ENCODE measurements at regions not wholly inside any gene's neighbourhood (a gene's known extent, or its start where the extent isn't known, plus 50 kb on each side); places are given as distances from the start of the nearest gene placed in this dataset.

GRCh38 chr6:94424692-94425091 lies 1005.3 kb upstream of the EPHA7 start:
- intact Hi-C loops (cut with DNase I; ENCODE audit: low total_unique reads) = no loop called here
- DNase-seq = no peak
- no peaks in the 10 kb centered on the region for H3K4me1 ChIP-seq

GRCh38 chr6:94417363-94417762 lies 998.0 kb upstream of the EPHA7 start:
- no peak for DNase-seq
- H3K36me3 ChIP-seq = no peaks in the 10 kb centered on the region
- TF ChIP-seq POLR2AphosphoS5 (IDR thresholded peaks at IDR 0.05) (no peak), POLR2A (IDR thresholded peaks at IDR 0.05) (no peak), EP300 (IDR thresholded peaks at IDR 0.05) (no peak), CTCF (IDR thresholded peaks at IDR 0.05) (no peak)
- H3K4me3 ChIP-seq = no peak overlapping the region
- H3K27ac ChIP-seq = no peak overlapping the region
- intact Hi-C loops (cut with DNase I; ENCODE audit: low total_unique reads) = no loop called here
- H3K9me3 ChIP-seq = no peaks in the 10 kb centered on the region
- no peaks in the 10 kb centered on the region for H3K4me1 ChIP-seq
- 68 to 87% (median 76%) methylated on average over 1 of the region's 1 CpG for WGBS, 5 donors
- no peaks in the 10 kb centered on the region for H3K27me3 ChIP-seq

More at GRCh38 chr6:94424692-94425091, 1005.3 kb upstream of the EPHA7 start:
- no peaks in the 10 kb centered on the region for H3K36me3 ChIP-seq
- H3K9me3 ChIP-seq = peaks cover 0 to 17% (median 5%) of the 10 kb centered on the region in 4 donors
- no peak overlapping the region for H3K27ac ChIP-seq
- no peak overlapping the region for H3K4me3 ChIP-seq
- H3K27me3 ChIP-seq = no peaks in the 10 kb centered on the region
- TF ChIP-seq EP300 (IDR thresholded peaks at IDR 0.05) (no peak), POLR2AphosphoS5 (IDR thresholded peaks at IDR 0.05) (no peak), CTCF (IDR thresholded peaks at IDR 0.05) (no peak), POLR2A (IDR thresholded peaks at IDR 0.05) (no peak)

GRCh38 chr6:94414041-94414440 lies 994.7 kb upstream of the EPHA7 start:
- H3K36me3 ChIP-seq = no peaks in the 10 kb centered on the region
- no peak for TF ChIP-seq CTCF (IDR thresholded peaks at IDR 0.05)
- TF ChIP-seq POLR2A (IDR thresholded peaks at IDR 0.05) = no peak
- no peak for TF ChIP-seq POLR2AphosphoS5 (IDR thresholded peaks at IDR 0.05)
- no peak for TF ChIP-seq EP300 (IDR thresholded peaks at IDR 0.05)
- intact Hi-C loops (cut with DNase I; ENCODE audit: low total_unique reads) = no loop called here
- no peak overlapping the region for H3K27ac ChIP-seq
- H3K9me3 ChIP-seq = no peaks in the 10 kb centered on the region
- 75 to 82% (median 76%) methylated on average over 1 of the region's 1 CpG for WGBS, 5 donors
- no peak overlapping the region for H3K4me3 ChIP-seq
- H3K27me3 ChIP-seq = no peaks in the 10 kb centered on the region
- DNase-seq = no peak
- no peaks in the 10 kb centered on the region for H3K4me1 ChIP-seq

GRCh38 chr6:94401311-94401710 lies 982.0 kb upstream of the EPHA7 start:
- no peaks in the 10 kb centered on the region for H3K4me1 ChIP-seq
- H3K36me3 ChIP-seq = no peaks in the 10 kb centered on the region
- no peak overlapping the region for H3K4me3 ChIP-seq
- no peak for DNase-seq
- H3K9me3 ChIP-seq = no peaks in the 10 kb centered on the region
- intact Hi-C loops (cut with DNase I; ENCODE audit: low total_unique reads) = no loop called here
- no peak overlapping the region for H3K27ac ChIP-seq
- no peaks in the 10 kb centered on the region for H3K27me3 ChIP-seq
- WGBS, 5 donors = 28 to 45% (median 40%) methylated on average over 3 of the region's 3 CpGs
- TF ChIP-seq CTCF (IDR thresholded peaks at IDR 0.05) (no peak), EP300 (IDR thresholded peaks at IDR 0.05) (no peak), POLR2A (IDR thresholded peaks at IDR 0.05) (no peak), POLR2AphosphoS5 (IDR thresholded peaks at IDR 0.05) (no peak)
